ENCODE measurements at regions not wholly inside any gene's neighbourhood (a gene's known extent, or its start where the extent isn't known, plus 50 kb on each side); places are given as distances from the start of the nearest gene placed in this dataset.
A peak's percentile ranks its signal among the peaks of the same experiment; 100 is the strongest.

- peak; percentile 83 for DNase-seq (ENCODE audit: low spot score)
Measured at GRCh38 chr3:194769020-194769643, 83.4 kb downstream of the FAM43A start.

GRCh38 chr3:194772241-194773000 is 86.7 kb downstream of the FAM43A start:
- no peak for DNase-seq (ENCODE audit: low spot score)

GRCh38 chr3:194773216-194773615 is 87.5 kb downstream of the FAM43A start:
- DNase-seq (ENCODE audit: low spot score), result no peak

GRCh38 chr3:194773771-194774455 is 88.2 kb downstream of the FAM43A start:
- DNase-seq (ENCODE audit: low spot score), result no peak

GRCh38 chr3:194775266-194775665 is 89.6 kb downstream of the FAM43A start:
- no peak for DNase-seq (ENCODE audit: low spot score)

- DNase-seq (ENCODE audit: low spot score), result no peak
Measured at GRCh38 chr3:194775731-194776130, 90.0 kb downstream of the FAM43A start.

GRCh38 chr3:194777729-194778128 is 92.0 kb downstream of the FAM43A start:
- no peak for DNase-seq (ENCODE audit: low spot score)

GRCh38 chr3:194779729-194780224 is 94.1 kb downstream of the FAM43A start:
- no peak for DNase-seq (ENCODE audit: low spot score)

GRCh38 chr3:194780706-194781105 is 95.0 kb downstream of the FAM43A start:
- DNase-seq (ENCODE audit: low spot score), result no peak

GRCh38 chr3:194781617-194782016 is 95.9 kb downstream of the FAM43A start:
- DNase-seq (ENCODE audit: low spot score), result no peak

GRCh38 chr3:194782698-194783404 is 97.2 kb downstream of the FAM43A start:
- DNase-seq (ENCODE audit: low spot score), result no peak

- DNase-seq (ENCODE audit: low spot score), result no peak
Measured at GRCh38 chr3:194784361-194784760, 98.7 kb downstream of the FAM43A start.

- DNase-seq (ENCODE audit: low spot score), result no peak
Measured at GRCh38 chr3:194785315-194785714, 99.6 kb downstream of the FAM43A start.

- no peak for DNase-seq (ENCODE audit: low spot score)
Measured at GRCh38 chr3:194787072-194787471, 101.4 kb downstream of the FAM43A start.

- no peak for DNase-seq (ENCODE audit: low spot score)
Measured at GRCh38 chr3:194787650-194788049, 102.0 kb downstream of the FAM43A start.

- no peak for DNase-seq (ENCODE audit: low spot score)
Measured at GRCh38 chr3:194792368-194792767, 106.7 kb downstream of the FAM43A start.

GRCh38 chr3:194797555-194798250 is 112.0 kb downstream of the FAM43A start:
- DNase-seq (ENCODE audit: low spot score), result no peak

GRCh38 chr3:194798486-194798885 is 112.8 kb downstream of the FAM43A start:
- DNase-seq (ENCODE audit: low spot score), result no peak

- DNase-seq (ENCODE audit: low spot score), result no peak
Measured at GRCh38 chr3:194800002-194800401, 114.3 kb downstream of the FAM43A start.

GRCh38 chr3:194801461-194802432 is 116.1 kb downstream of the FAM43A start:
- DNase-seq (ENCODE audit: low spot score), result no peak

Measured in HuH-7.5 (cell line).